Neural crest cell (in vitro differentiated cells): ENCODE measurements at regions not wholly inside any gene's neighbourhood (a gene's known extent, or its start where the extent isn't known, plus 50 kb on each side); places are given as distances from the start of the nearest gene placed in this dataset.
A peak's percentile ranks its signal among the peaks of the same experiment; 100 is the strongest.
"Not testable (repeated sequence)": the region's sequence is repeated elsewhere in the genome, so short reads cannot be mapped to it uniquely, and the experiment has no call there.

Experiments
- DNase-seq: peaks from one replicate; pipeline ENCODE4 v3.0.0; 2021; ENCODE audit warnings: low read depth, mixed read lengths, low spot score
- H3K27ac Mint-ChIP-seq: one replicate; pipeline ENCODE4 v1.8.0; 2021; ENCODE audit warnings: mild to moderate bottlenecking, mixed read lengths; ENCODE audit not compliant: unreplicated experiment
- H3K27me3 Mint-ChIP-seq: 2 replicates; pipeline ENCODE4 v1.8.0; 2021; ENCODE audit warnings: low read depth, mild to moderate bottlenecking, mixed read lengths
- H3K36me3 Mint-ChIP-seq: 2 replicates; pipeline ENCODE4 v1.8.0; 2021; ENCODE audit warnings: low read depth, mild to moderate bottlenecking, mixed read lengths
- H3K4me1 Mint-ChIP-seq: 2 replicates; pipeline ENCODE4 v1.8.0; 2021; ENCODE audit warnings: mixed read lengths
- H3K4me3 Mint-ChIP-seq: one replicate; pipeline ENCODE4 v1.8.0; 2021; ENCODE audit warnings: mild to moderate bottlenecking, mixed read lengths
- H3K9me3 Mint-ChIP-seq: 2 replicates; pipeline ENCODE4 v1.8.0; 2021; ENCODE audit warnings: mixed read lengths
- CTCF ChIP-seq: fragments of 200-600 bp; sonication (generic); conservative IDR thresholded peaks from 2 replicates; pipeline ENCODE4 v1.5.0; 2021; ENCODE audit warnings: antibody characterized with exemption, mild to moderate bottlenecking

GRCh38 chr10:3321123-3321522, 148.5 kb upstream of the PITRM1 start:
- H3K9me3 Mint-ChIP-seq: peaks cover 6% of the 10 kb centered on the region
- DNase-seq: no peak
- H3K27ac Mint-ChIP-seq: no peak overlapping the region
- H3K4me3 Mint-ChIP-seq: no peak overlapping the region
- H3K27me3 Mint-ChIP-seq: no peaks in the 10 kb centered on the region
- H3K4me1 Mint-ChIP-seq: peaks cover 12% of the 10 kb centered on the region
- peaks cover 4% of the 10 kb centered on the region for H3K36me3 Mint-ChIP-seq
- no peak for TF ChIP-seq CTCF

GRCh38 chr10:3319811-3320226, 147.2 kb upstream of the PITRM1 start:
- Mint-ChIP-seq H3K4me1 (peaks cover 4% of the 10 kb centered on the region), H3K27me3 (no peaks in the 10 kb centered on the region), H3K27ac (no peak overlapping the region), H3K9me3 (peaks cover 6% of the 10 kb centered on the region), H3K36me3 (peaks cover 4% of the 10 kb centered on the region), H3K4me3 (no peak overlapping the region)
- DNase-seq: no peak
- TF ChIP-seq CTCF: no peak

GRCh38 chr10:3318480-3318807, 145.9 kb upstream of the PITRM1 start:
- not testable (repeated sequence) for H3K27ac Mint-ChIP-seq, H3K4me1 Mint-ChIP-seq, H3K36me3 Mint-ChIP-seq, DNase-seq, H3K4me3 Mint-ChIP-seq, H3K27me3 Mint-ChIP-seq, H3K9me3 Mint-ChIP-seq

DNA sequence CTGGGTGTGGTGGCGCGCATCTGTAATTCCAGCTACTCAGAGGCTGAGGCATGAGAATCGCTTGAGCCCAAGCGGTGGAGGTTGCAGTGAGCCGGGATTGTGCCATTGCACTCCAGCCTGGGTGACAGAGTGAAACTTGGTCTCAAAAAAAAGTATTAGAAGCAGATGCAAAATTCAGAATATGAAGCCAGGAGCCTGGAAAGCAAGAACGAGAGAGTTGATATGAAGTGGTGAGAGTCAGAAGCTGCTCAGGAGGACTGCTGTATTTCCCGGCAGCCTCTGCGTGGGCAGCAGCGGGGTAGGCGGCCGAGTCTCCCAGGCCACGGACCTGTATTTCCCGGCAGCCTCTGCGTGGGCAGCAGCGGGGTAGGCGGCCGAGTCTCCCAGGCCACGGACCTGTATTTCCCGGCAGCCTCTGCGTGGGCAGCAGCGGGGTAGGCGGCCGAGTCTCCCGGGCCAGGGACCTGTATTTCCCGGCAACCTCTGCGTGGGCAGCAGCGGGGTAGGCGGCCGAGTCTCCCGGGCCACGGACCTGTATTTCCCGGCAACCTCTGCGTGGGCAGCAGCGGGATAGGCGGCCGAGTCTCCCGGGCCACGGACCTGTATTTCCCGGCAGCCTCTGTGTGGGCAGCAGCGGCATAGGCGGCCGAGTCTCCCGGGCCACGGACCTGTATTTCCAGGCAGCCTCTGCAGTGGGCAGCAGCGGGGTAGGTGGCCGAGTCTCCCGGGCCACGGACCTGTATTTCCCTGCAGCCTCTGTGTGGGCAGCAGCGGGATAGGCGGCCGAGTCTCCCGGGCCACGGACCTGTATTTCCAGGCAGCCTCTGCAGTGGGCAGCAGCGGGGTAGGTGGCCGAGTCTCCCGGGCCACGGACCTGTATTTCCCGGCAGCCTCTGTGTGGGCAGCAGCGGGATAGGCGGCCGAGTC, 145.2 kb upstream of the PITRM1 start:
- not testable (repeated sequence) for H3K9me3 Mint-ChIP-seq, H3K4me1 Mint-ChIP-seq, DNase-seq, H3K27ac Mint-ChIP-seq, H3K4me3 Mint-ChIP-seq, H3K36me3 Mint-ChIP-seq, H3K27me3 Mint-ChIP-seq

DNA sequence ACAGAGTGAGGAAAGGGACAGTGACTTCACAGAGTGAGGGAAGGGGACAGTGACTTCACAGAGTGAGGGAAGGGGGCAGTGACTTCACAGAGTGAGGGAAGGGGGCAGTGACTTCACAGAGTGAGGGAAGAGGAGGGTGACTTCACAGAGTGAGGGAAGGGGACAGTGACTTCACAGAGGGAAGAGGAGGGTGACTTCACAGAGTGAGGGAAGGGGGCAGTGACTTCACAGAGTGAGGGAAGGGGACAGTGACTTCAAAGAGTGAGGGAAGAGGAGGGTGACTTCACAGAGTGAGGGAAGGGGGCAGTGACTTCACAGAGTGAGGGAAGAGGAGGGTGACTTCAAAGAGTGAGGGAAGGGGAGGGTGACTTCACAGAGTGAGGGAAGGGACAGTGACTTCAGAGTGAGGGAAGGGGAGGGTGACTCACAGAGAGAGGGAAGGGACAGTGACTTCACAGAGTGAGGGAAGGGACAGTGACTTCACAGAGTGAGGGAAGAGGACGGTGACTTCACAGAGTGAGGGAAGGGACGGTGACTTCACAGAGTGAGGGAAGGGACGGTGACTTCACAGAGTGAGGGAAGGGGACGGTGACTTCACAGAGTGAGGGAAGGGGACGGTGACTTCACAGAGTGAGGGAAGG, 142.0 kb upstream of the PITRM1 start:
- H3K4me3 Mint-ChIP-seq, H3K36me3 Mint-ChIP-seq, H3K27me3 Mint-ChIP-seq, DNase-seq, H3K9me3 Mint-ChIP-seq: not testable (repeated sequence)
- peaks cover 15% of the 10 kb centered on the region for H3K4me1 Mint-ChIP-seq
- peak overlapping the region; percentile 93 for H3K27ac Mint-ChIP-seq

- not testable (repeated sequence) for H3K36me3 Mint-ChIP-seq, H3K9me3 Mint-ChIP-seq
These were observed 141.3 kb upstream of the PITRM1 start for GRCh38 chr10:3313784-3314444.

DNA sequence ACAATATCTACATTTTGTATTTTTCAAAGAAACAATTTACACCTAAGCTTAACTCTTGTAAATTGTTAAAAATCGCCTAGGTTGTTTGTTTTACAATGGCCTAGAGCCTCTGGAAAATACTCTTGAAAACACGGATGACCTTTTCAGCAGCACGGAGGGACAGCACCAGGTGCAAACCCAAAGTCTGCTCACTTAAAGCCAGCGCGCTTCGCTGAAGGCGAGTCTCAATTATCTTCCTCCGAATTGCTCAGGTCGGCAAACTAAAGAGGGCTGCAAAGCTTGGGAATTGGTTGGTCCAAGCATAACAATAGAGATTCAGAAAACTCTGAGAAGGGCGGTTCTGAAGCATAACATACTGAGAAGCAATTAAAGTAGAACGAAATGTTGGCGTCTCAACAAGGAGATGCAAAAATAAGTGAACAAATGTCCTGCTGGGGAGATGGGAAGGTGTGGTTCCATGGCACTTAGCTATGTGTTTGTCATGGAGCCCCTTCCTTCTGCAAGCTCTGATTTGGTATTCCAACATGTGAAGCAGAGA, 139.9 kb upstream of the PITRM1 start:
- no peak for TF ChIP-seq CTCF
- DNase-seq: no peak
- H3K4me3 Mint-ChIP-seq: no peak overlapping the region
- H3K9me3 Mint-ChIP-seq: peaks cover 4% of the 10 kb centered on the region
- H3K27me3 Mint-ChIP-seq: peaks cover 10% of the 10 kb centered on the region
- peaks cover 21% of the 10 kb centered on the region for H3K4me1 Mint-ChIP-seq
- H3K36me3 Mint-ChIP-seq: peaks cover 5% of the 10 kb centered on the region
- H3K27ac Mint-ChIP-seq: no peak overlapping the region

More at GRCh38 chr10:3313784-3314444, 141.3 kb upstream of the PITRM1 start:
- peaks cover 15% of the 10 kb centered on the region for H3K4me1 Mint-ChIP-seq
- not testable (repeated sequence) for H3K27me3 Mint-ChIP-seq, H3K4me3 Mint-ChIP-seq, DNase-seq
- H3K27ac Mint-ChIP-seq: peak overlapping the region; percentile 93
